Loucy (cell line): ENCODE measurements at regions not wholly inside any gene's neighbourhood (a gene's known extent, or its start where the extent isn't known, plus 50 kb on each side); places are given as distances from the start of the nearest gene placed in this dataset.

Experiments used
- CTCF ChIP-seq: fragments of 200-600 bp; sonication (generic); conservative IDR thresholded peaks from 2 replicates; pipeline ENCODE4 v1.5.1; 2014; ENCODE audit warnings: mild to moderate bottlenecking, antibody characterized with exemption, low read length
- EZH2phosphoT487 ChIP-seq: fragments of 200-600 bp; IDR thresholded peaks from 2 replicates; pipeline ENCODE4 v1.6.1; 2018; ENCODE audit warnings: antibody characterized with exemption, mild to moderate bottlenecking, moderate library complexity, borderline replicate concordance

GRCh38 chr5:152676196-152676595 lies 271.1 kb upstream of the NMUR2 start:
- TF ChIP-seq CTCF = no peak
- TF ChIP-seq EZH2phosphoT487 = no peak
